Smooth muscle cell (in vitro differentiated cells): ENCODE measurements at regions not wholly inside any gene's neighbourhood (a gene's known extent, or its start where the extent isn't known, plus 50 kb on each side); places are given as distances from the start of the nearest gene placed in this dataset.

Experiments
- DNase-seq: peaks from one replicate; lab custom pipeline; 2025; ENCODE audit not compliant: unreplicated experiment; lab: John Stamatoyannopoulos, UW
- H2AFZ ChIP-seq: fragments of 200-600 bp; sonication (generic); 2 replicates; pipeline ENCODE4 v1.6.0; 2016; ENCODE audit warnings: antibody characterized with exemption, low read depth, mild to moderate bottlenecking
- H3F3A ChIP-seq: fragments of 200-600 bp; sonication (generic); 2 replicates; pipeline ENCODE4 v1.6.0; 2017; ENCODE audit warnings: antibody characterized with exemption, low read depth
- H3K27ac ChIP-seq: fragments of 200-600 bp; sonication (generic); 2 replicates; pipeline ENCODE4 v1.5.1; 2016; ENCODE audit warnings: low read depth, mild to moderate bottlenecking
- H3K27me3 ChIP-seq: fragments of 200-600 bp; sonication (generic); 2 replicates; pipeline ENCODE4 v1.6.1; 2016; ENCODE audit warnings: low read depth, mild to moderate bottlenecking
- H3K36me3 ChIP-seq: fragments of 200-600 bp; sonication (generic); 2 replicates; pipeline ENCODE4 v1.5.1; 2016; ENCODE audit warnings: low read depth
- H3K4me1 ChIP-seq: fragments of 200-600 bp; sonication (generic); 2 replicates; pipeline ENCODE4 v1.5.1; 2016; ENCODE audit warnings: low read depth
- H3K4me2 ChIP-seq: fragments of 200-600 bp; sonication (generic); 2 replicates; pipeline ENCODE4 v1.6.0; 2016; ENCODE audit warnings: mild to moderate bottlenecking
- H3K4me3 ChIP-seq: fragments of 200-600 bp; sonication (generic); 2 replicates; pipeline ENCODE4 v1.5.1; 2016; ENCODE audit warnings: mild to moderate bottlenecking
- H3K79me2 ChIP-seq: fragments of 200-600 bp; sonication (generic); 2 replicates; pipeline ENCODE4 v1.6.0; 2016; ENCODE audit warnings: low read depth, mild to moderate bottlenecking
- H3K9ac ChIP-seq: fragments of 200-600 bp; sonication (generic); 2 replicates; pipeline ENCODE4 v1.6.0; 2016; ENCODE audit warnings: low read depth
- H3K9me3 ChIP-seq: fragments of 200-600 bp; sonication (generic); replicated peaks from 2 replicates; pipeline ENCODE4 v1.5.1; 2016; ENCODE audit warnings: low read depth
- H4K20me1 ChIP-seq: fragments of 200-600 bp; sonication (generic); 2 replicates; pipeline ENCODE4 v1.6.0; 2016; ENCODE audit warnings: low read depth
- CTCF ChIP-seq: fragments of 200-600 bp; sonication (generic); IDR thresholded peaks from 2 replicates; pipeline ENCODE4 v1.5.1; 2017; ENCODE audit warnings: borderline replicate concordance, mild to moderate bottlenecking, antibody characterized with exemption; ENCODE audit not compliant: insufficient read depth, poor library complexity, severe bottlenecking
- WGBS: methylation state at CpG from one replicate; pipeline ENCODE4 v1.1.7; 2016; ENCODE audit warnings: low lambda C conversion rate; 5-methylcytosine and 5-hydroxymethylcytosine counted together

- Histone ChIP-seq H3K4me1 (no peaks in the 10 kb centered on the region), H3K79me2 (no peaks in the 10 kb centered on the region), H3F3A (no peaks in the 10 kb centered on the region), H4K20me1 (no peaks in the 10 kb centered on the region), H3K9me3 (no peaks in the 10 kb centered on the region), H3K36me3 (no peaks in the 10 kb centered on the region), H3K4me3 (no peak overlapping the region), H2AFZ (no peak overlapping the region), H3K27ac (no peak overlapping the region), H3K27me3 (peaks cover 5% of the 10 kb centered on the region), H3K4me2 (no peak overlapping the region), H3K9ac (no peak overlapping the region)
- 86% methylated on average over 11 of the region's 11 CpGs for WGBS
- no peak for DNase-seq
- no peak for TF ChIP-seq CTCF
Measured at GRCh38 chr12:111143271-111143670, 222.9 kb upstream of the MYL2 start.

- H3F3A ChIP-seq = no peaks in the 10 kb centered on the region
- peaks cover 5% of the 10 kb centered on the region for H3K27me3 ChIP-seq
- no peak overlapping the region for H3K4me3 ChIP-seq
- no peaks in the 10 kb centered on the region for H4K20me1 ChIP-seq
- H3K4me1 ChIP-seq = no peaks in the 10 kb centered on the region
- WGBS = 100% methylated on average over 1 of the region's 1 CpG
- DNase-seq = no peak
- no peak overlapping the region for H3K27ac ChIP-seq
- TF ChIP-seq CTCF = no peak
- no peaks in the 10 kb centered on the region for H3K9me3 ChIP-seq
- H3K4me2 ChIP-seq = no peak overlapping the region
- no peaks in the 10 kb centered on the region for H3K79me2 ChIP-seq
- no peak overlapping the region for H3K9ac ChIP-seq
- H3K36me3 ChIP-seq = no peaks in the 10 kb centered on the region
- no peak overlapping the region for H2AFZ ChIP-seq
Measured at GRCh38 chr12:111141205-111141604, 220.8 kb upstream of the MYL2 start.

- DNase-seq = no peak
- TF ChIP-seq CTCF = no peak
- WGBS = 91% methylated on average over 7 of the region's 8 CpGs
Measured at GRCh38 chr12:111138016-111138415, 217.6 kb upstream of the MYL2 start.

GRCh38 chr12:111135293-111135832 is 215.0 kb upstream of the MYL2 start:
- TF ChIP-seq CTCF = no peak
- Histone ChIP-seq H3K27me3 (peaks cover 5% of the 10 kb centered on the region), H3F3A (no peaks in the 10 kb centered on the region), H3K4me3 (no peak overlapping the region), H3K79me2 (no peaks in the 10 kb centered on the region), H3K4me1 (no peaks in the 10 kb centered on the region), H4K20me1 (no peaks in the 10 kb centered on the region), H3K9ac (no peak overlapping the region), H2AFZ (no peak overlapping the region), H3K9me3 (no peaks in the 10 kb centered on the region), H3K36me3 (no peaks in the 10 kb centered on the region), H3K27ac (no peak overlapping the region), H3K4me2 (no peak overlapping the region)
- no peak for DNase-seq
- WGBS = 95% methylated on average over 5 of the region's 5 CpGs

More at GRCh38 chr12:111138016-111138415, 217.6 kb upstream of the MYL2 start:
- no peak overlapping the region for H3K4me3 ChIP-seq
- no peak overlapping the region for H3K27ac ChIP-seq
- H3K9me3 ChIP-seq = no peaks in the 10 kb centered on the region
- H2AFZ ChIP-seq = no peak overlapping the region
- H3F3A ChIP-seq = no peaks in the 10 kb centered on the region
- no peaks in the 10 kb centered on the region for H3K79me2 ChIP-seq
- H4K20me1 ChIP-seq = no peaks in the 10 kb centered on the region
- H3K9ac ChIP-seq = no peak overlapping the region
- no peaks in the 10 kb centered on the region for H3K36me3 ChIP-seq
- no peaks in the 10 kb centered on the region for H3K4me1 ChIP-seq
- H3K27me3 ChIP-seq = peaks cover 5% of the 10 kb centered on the region
- no peak overlapping the region for H3K4me2 ChIP-seq
